Thoracic aorta (tissue), 2 donors: ENCODE measurements at regions not wholly inside any gene's neighbourhood (a gene's known extent, or its start where the extent isn't known, plus 50 kb on each side); places are given as distances from the start of the nearest gene placed in this dataset.

Experiments used
- ATAC-seq: fragments of 150-250 bp; one replicate; pipeline ENCODE4 v1.8.0; 2017; ENCODE audit warnings: low read depth; ENCODE audit not compliant: insufficient number of reproducible peaks, low FRiP score
- DNase-seq: peaks from one replicate; pipeline ENCODE4 v3.0.0-alpha.2; 2020; ENCODE audit warnings: low spot score
- H3K27ac ChIP-seq, 2 donors: fragments of 200-600 bp; sonication (generic); 1 replicate in 1 of 2; 2 replicates in 1 of 2; pipeline ENCODE4 v1.5.1; 2016; ENCODE audit warnings: mild to moderate bottlenecking in 2 of 2, moderate library complexity in 2 of 2
- H3K27me3 ChIP-seq: fragments of 200-600 bp; sonication (generic); replicated peaks from 2 replicates; pipeline ENCODE4 v1.6.0; 2016; ENCODE audit warnings: mild to moderate bottlenecking; ENCODE audit not compliant: insufficient read depth
- H3K36me3 ChIP-seq: fragments of 200-600 bp; sonication (generic); one replicate; pipeline ENCODE4 v1.5.1; 2016
- H3K4me1 ChIP-seq, 2 donors: fragments of 200-600 bp; sonication (generic); 1 replicate in 1 of 2; 2 replicates in 1 of 2; pipeline versions ENCODE4 v1.5.1 to v1.6.0; 2016; ENCODE audit warnings: low read depth in 2 of 2, mild to moderate bottlenecking in 1 of 2; ENCODE audit not compliant: control insufficient read depth in 1 of 2
- H3K4me3 ChIP-seq: fragments of 200-600 bp; sonication (generic); 2 replicates; pipeline ENCODE4 v1.5.1; 2016; ENCODE audit warnings: mild to moderate bottlenecking
- H3K9me3 ChIP-seq: fragments of 200-600 bp; sonication (generic); 2 replicates; pipeline ENCODE4 v1.5.1; 2016
- TF ChIP-seq, protein P1 (sequence below): fragments of 200-600 bp; sonication (generic); IDR thresholded peaks from one replicate; pipeline ENCODE4 v1.5.1; 2019; ENCODE audit warnings: antibody characterized with exemption

- no peak for ATAC-seq
- H3K9me3 ChIP-seq: no peaks in the 10 kb centered on the region
- no peak overlapping the region for H3K27ac ChIP-seq
- H3K4me1 ChIP-seq: no peaks in the 10 kb centered on the region
- TF ChIP-seq, protein P1, sequence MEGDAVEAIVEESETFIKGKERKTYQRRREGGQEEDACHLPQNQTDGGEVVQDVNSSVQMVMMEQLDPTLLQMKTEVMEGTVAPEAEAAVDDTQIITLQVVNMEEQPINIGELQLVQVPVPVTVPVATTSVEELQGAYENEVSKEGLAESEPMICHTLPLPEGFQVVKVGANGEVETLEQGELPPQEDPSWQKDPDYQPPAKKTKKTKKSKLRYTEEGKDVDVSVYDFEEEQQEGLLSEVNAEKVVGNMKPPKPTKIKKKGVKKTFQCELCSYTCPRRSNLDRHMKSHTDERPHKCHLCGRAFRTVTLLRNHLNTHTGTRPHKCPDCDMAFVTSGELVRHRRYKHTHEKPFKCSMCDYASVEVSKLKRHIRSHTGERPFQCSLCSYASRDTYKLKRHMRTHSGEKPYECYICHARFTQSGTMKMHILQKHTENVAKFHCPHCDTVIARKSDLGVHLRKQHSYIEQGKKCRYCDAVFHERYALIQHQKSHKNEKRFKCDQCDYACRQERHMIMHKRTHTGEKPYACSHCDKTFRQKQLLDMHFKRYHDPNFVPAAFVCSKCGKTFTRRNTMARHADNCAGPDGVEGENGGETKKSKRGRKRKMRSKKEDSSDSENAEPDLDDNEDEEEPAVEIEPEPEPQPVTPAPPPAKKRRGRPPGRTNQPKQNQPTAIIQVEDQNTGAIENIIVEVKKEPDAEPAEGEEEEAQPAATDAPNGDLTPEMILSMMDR: no peak
- H3K36me3 ChIP-seq: no peaks in the 10 kb centered on the region
- H3K27me3 ChIP-seq: no peaks in the 10 kb centered on the region
- H3K4me3 ChIP-seq: no peak overlapping the region
- DNase-seq: no peak
These were observed 227.3 kb downstream of the NPHP4 start for GRCh38 chr1:5764959-5765358.

DNA sequence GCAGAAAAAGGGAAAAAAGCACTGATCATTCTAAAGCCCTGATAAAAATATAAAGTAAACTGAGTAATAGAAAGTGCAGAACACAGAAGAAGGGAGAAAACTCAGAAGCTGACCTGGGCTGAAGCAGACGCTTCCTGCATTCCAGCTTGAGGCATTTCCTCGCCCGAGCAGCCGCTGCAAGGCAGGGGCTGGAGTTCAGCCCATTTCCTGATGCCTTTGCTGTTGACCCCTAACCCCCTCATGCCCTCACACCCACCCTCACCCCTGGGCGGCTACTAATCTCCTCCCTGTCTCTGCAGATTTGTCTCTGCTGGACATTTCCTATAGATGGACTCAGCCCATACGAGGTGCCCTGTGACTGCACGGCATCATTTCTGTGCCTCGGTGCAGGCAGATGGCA lies 227.8 kb downstream of the NPHP4 start:
- no peak overlapping the region for H3K27ac ChIP-seq
- DNase-seq (no peak), ATAC-seq (no peak)
- no peak overlapping the region for H3K4me3 ChIP-seq
- TF ChIP-seq, protein P1: no peak
- H3K27me3 ChIP-seq: no peaks in the 10 kb centered on the region
- H3K9me3 ChIP-seq: no peaks in the 10 kb centered on the region
- H3K4me1 ChIP-seq: no peaks in the 10 kb centered on the region
- no peaks in the 10 kb centered on the region for H3K36me3 ChIP-seq

GRCh38 chr1:5763696-5764370 lies 228.4 kb downstream of the NPHP4 start:
- Histone ChIP-seq H3K4me1 (no peaks in the 10 kb centered on the region), H3K27ac (no peak overlapping the region), H3K9me3 (no peaks in the 10 kb centered on the region), H3K36me3 (no peaks in the 10 kb centered on the region), H3K4me3 (no peak overlapping the region), H3K27me3 (no peaks in the 10 kb centered on the region)
- DNase-seq (no peak), ATAC-seq (no peak)
- TF ChIP-seq, protein P1: no peak

GRCh38 chr1:5758859-5759578 lies 233.2 kb downstream of the NPHP4 start:
- no peak overlapping the region for H3K27ac ChIP-seq
- no peaks in the 10 kb centered on the region for H3K36me3 ChIP-seq
- no peak for ATAC-seq
- no peaks in the 10 kb centered on the region for H3K4me1 ChIP-seq
- no peak for DNase-seq
- H3K4me3 ChIP-seq: no peak overlapping the region
- TF ChIP-seq, protein P1: no peak
- no peaks in the 10 kb centered on the region for H3K9me3 ChIP-seq
- no peaks in the 10 kb centered on the region for H3K27me3 ChIP-seq

GRCh38 chr1:5758000-5758858 lies 234.0 kb downstream of the NPHP4 start:
- Histone ChIP-seq H3K27me3 (no peaks in the 10 kb centered on the region), H3K4me3 (no peak overlapping the region), H3K4me1 (no peaks in the 10 kb centered on the region), H3K9me3 (no peaks in the 10 kb centered on the region), H3K36me3 (no peaks in the 10 kb centered on the region), H3K27ac (no peak overlapping the region)
- TF ChIP-seq, protein P1: no peak
- DNase-seq (no peak), ATAC-seq (no peak)
